Mesenteric fat pad (tissue), 1 donor: ENCODE measurements at regions not wholly inside any gene's neighbourhood (a gene's known extent, or its start where the extent isn't known, plus 50 kb on each side); places are given as distances from the start of the nearest gene placed in this dataset.
"Not testable (repeated sequence)": the region's sequence is repeated elsewhere in the genome, so short reads cannot be mapped to it uniquely, and the experiment has no call there.

Experiments
- DNase-seq: peaks from one replicate; pipeline ENCODE4 v3.0.0-alpha.2; 2020; ENCODE audit warnings: low spot score
- donor health status: DM: yes; HTN: yes; CAD: no.

- not testable (repeated sequence) for DNase-seq
Measured at GRCh38 chr17:21550031-21550430, 142.3 kb upstream of the KCNJ18 start.

- DNase-seq = peak; percentile 93
Measured at GRCh38 chr17:21551081-21551881, 141.0 kb upstream of the KCNJ18 start.

- DNase-seq = not testable (repeated sequence)
Measured at GRCh38 chr17:21558921-21559320, 133.4 kb upstream of the KCNJ18 start.

DNA sequence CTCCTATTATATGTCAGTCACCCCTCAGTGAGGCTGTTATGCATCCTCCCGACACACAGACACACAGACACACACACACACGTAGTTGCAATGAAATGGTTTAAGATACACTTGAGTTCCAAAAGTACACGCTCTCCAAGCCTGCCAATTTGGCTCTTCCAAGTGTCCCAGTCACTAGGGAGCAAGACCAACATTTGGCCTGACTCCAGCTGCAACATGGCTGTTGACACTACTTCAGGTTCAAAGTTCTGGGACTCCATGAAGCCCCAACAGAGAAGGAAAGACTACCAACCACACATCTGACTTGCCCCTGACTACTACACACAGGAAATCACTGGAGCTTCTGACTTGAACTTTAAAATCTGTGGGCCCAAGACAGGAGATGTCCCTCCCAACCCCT is 128.1 kb upstream of the KCNJ18 start:
- DNase-seq = no peak

DNA sequence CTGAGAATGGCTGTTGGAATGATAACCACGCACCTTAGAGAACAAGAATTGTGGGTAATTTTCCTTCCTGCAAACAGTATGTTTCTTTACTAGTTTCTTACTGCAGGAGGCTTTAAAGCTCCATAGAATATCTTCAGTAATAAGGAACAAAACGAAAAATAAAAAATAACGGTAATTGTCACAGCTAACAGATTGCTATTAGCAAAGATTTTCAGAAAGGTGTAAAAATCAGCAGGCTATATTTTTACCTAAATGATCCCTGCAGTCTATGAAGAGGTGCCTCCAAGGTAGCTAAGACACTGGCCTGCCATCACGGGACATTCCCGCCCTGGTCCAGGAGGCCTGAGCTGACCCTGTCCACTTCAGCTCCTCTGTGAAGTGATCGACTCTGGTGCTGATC is 127.6 kb upstream of the KCNJ18 start:
- DNase-seq = not testable (repeated sequence)

- not testable (repeated sequence) for DNase-seq
Measured at GRCh38 chr17:21570427-21570826, 121.9 kb upstream of the KCNJ18 start.

DNA sequence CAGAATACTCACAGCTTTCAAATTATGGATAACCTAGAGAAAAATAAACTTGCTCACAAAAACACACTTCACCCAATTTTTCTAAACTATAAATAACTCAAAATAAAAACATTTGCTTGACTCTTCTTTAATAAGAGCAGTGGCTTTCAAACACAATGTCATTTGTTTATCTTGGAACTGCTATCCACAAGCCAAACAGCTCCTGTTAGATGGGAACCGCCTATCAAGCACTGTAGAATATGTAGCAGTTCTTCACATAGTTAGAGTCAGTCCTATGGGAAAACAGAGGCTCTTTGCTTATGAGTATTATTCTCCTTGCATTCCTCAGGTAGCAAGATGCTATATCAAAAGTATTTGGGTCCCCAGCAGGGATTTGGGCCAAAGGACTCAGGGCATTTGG is 120.2 kb upstream of the KCNJ18 start:
- DNase-seq = not testable (repeated sequence)

GRCh38 chr17:21573271-21573960 is 118.9 kb upstream of the KCNJ18 start:
- not testable (repeated sequence) for DNase-seq

DNA sequence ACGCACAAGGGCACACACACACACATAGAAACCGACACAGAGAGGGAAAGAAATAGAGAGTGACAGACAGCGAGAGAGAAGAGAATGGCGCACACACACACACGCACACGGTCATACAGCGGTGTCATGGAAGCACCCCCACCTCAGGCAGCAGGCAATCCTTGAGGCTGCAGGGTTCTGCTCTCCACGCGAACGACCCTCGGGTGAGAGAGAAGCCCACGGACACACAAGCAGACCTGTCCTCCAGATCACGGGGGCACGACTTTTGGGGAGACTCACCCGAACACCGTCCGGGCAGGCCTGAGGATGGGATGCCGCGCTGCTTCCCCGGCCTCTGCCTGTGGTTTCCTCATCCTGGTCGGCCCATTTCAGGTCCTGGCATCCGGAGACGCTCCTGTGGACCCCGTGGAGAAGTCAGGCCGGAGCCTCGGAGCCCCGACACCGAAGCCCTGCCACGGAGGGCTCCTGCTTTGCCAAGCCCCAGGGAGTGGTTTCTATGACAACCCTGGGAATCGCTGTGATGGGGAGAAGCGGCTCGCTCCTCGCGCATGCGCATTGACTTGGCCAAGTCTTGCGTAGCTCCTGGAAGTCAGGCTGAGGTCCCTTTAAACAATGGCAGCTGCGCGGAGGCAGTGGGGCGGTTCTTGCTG is 118.2 kb upstream of the KCNJ18 start:
- no peak for DNase-seq

- not testable (repeated sequence) for DNase-seq
Measured at GRCh38 chr17:21574611-21575255, 117.6 kb upstream of the KCNJ18 start.

DNA sequence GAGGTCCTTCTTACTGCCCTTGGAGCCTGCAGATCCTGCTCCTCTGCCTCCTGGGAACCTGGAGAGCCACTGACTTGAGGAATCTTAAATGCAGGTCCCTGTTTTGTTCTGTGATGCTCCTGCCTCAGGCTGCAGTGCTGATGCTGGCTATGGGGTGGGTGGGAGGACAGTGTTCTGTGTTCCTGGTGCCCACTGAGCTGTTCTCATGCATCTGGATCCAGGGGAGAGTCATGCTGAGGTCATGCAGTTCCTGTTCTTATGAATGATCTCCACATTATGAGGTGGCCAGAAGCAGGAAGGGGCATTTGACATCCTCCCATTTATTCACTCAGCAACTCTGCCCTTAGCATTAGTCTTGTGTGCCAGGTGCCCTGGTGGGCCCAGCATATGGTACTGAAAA is 113.5 kb upstream of the KCNJ18 start:
- DNase-seq = not testable (repeated sequence)

DNA sequence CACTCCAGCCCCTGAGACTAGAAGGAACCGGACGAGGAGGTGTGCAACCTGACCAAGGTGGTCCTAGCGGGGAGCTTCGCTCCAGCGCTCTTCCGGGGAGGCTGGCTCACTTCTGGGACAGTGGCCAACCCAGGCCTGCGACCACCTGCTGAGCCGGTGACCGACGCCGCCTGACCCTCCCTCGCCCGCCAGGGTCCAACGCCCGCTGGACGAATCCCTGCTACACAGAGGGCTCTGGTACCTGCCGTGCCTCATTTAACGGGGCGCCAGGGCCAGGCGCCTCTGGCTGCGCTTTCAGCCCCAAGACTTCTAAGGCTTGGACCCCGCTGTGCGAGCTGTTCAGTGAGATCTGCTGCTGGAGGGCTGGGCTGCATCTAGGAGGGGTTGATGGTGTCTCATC is 99.5 kb upstream of the KCNJ18 start:
- no peak for DNase-seq

DNA sequence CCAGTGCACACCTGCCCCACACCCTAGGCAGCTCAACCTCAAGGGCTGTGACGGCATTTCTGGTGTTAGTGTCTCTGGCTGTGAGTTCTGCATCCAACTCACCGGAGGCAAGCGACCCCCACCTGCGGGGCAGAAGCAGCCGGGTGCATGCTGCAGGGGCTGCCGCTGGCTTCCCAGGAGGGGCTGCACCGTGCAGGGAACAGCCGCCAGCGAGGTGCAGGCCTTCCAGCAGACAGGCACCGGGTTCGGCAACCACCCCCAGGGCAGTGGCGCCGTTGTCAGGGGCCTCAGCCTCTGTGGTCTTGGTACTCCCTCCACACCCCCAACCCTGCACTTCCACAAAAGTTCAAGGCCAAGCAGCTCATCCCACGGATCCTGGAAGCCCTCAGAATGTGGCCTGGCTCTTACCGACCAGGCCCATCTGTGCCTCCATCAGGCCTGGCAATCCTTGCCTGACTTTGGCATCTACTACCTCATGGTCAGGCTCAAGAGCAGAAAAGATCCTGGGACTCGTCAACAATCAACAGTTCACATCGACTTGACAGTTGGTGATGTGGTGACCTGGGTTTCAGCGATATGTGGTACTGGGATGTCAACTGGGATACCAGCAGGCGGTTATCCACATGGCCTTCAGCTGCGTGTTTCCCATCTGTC is 98.7 kb upstream of the KCNJ18 start:
- DNase-seq = not testable (repeated sequence)

DNA sequence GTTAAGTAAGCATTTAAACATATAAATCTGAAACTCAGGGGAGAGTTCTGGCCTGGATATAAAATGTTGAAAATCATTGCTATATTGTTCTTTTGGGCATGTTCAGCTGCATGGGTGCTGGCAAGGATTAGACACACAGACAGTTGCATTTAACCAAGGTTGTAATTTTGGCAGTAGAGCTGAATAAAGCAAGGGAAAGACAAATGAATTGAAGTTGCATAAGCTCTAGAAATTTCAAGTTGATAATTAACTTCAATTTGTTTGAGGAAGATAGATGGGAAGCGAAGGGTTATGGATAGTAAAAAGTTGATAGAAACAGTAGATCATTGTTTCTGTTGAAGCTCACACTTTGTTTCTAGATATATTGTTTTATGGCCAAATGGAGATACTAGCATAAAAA is 97.2 kb upstream of the KCNJ18 start:
- DNase-seq = no peak

GRCh38 chr17:21602176-21602575 is 90.1 kb upstream of the KCNJ18 start:
- no peak for DNase-seq

DNA sequence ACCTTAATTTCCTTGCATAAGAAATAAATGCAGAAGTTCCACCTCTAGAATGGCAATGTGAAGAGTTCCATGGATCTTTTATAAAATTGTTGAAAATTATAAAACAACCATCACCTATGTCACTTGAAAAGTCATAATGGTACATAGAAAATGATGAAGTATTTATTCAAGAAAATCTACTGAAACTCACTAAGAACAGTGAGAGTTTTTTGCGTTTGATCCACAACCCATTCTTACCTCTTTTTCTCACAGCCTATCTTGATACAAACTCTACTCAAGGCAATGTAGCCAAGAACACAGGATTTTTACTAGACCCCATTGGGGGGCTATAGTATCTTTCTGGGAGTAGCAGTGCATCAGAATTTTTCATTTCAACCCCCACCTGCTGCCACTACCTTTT is 89.0 kb upstream of the KCNJ18 start:
- not testable (repeated sequence) for DNase-seq

DNA sequence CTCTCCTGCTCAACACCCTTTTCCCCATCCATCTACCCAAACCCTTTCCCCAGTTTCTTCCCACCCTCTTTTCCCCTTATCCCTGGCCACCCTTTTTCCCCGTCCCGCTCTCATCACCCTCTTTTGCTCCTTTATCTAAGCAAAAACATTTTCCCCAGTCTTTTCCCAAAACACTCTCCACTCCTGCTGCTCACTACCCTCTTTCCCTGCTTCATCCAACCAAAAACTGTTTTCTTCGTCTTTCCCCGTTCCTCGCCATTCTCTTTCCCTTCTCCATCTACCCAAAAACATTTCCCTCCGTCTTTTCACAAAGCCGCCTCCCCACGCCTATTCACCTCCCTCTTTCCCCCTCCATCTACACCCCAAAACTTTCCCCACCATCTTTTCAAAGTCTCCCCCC is 80.9 kb upstream of the KCNJ18 start:
- DNase-seq = not testable (repeated sequence)

GRCh38 chr17:21612123-21613070 is 79.9 kb upstream of the KCNJ18 start:
- not testable (repeated sequence) for DNase-seq

GRCh38 chr17:21613071-21613429 is 79.3 kb upstream of the KCNJ18 start:
- no peak for DNase-seq

- DNase-seq = not testable (repeated sequence)
Measured at GRCh38 chr17:21626987-21627386, 65.3 kb upstream of the KCNJ18 start.
